NT2/D1 (cell line): ENCODE measurements at regions not wholly inside any gene's neighbourhood (a gene's known extent, or its start where the extent isn't known, plus 50 kb on each side); places are given as distances from the start of the nearest gene placed in this dataset.

Experiments used
- SUZ12 ChIP-seq: IDR thresholded peaks from 2 replicates; pipeline ENCODE4 v1.6.1; 2011; ENCODE audit not compliant: insufficient read length, insufficient read depth; ENCODE audit errors: extremely low read depth
- ZNF274 ChIP-seq: IDR thresholded peaks from 2 replicates; pipeline ENCODE4 v1.6.1; 2011; ENCODE audit warnings: mild to moderate bottlenecking, low read depth, low read length

- TF ChIP-seq SUZ12 (no peak), ZNF274 (no peak)
Measured at GRCh38 chr15:79156704-79157375, 66.3 kb upstream of the RASGRF1 start.
